Retinal pigment epithelial cell (primary cell): ENCODE measurements at regions not wholly inside any gene's neighbourhood (a gene's known extent, or its start where the extent isn't known, plus 50 kb on each side); places are given as distances from the start of the nearest gene placed in this dataset.

Experiments used
- DNase-seq: peaks from one replicate; pipeline ENCODE4 v3.0.0-alpha.2; 2010; ENCODE audit warnings: low read depth
- H3K4me3 ChIP-seq: 2 replicates; pipeline ENCODE4 v1.5.1; 2011; ENCODE audit warnings: mild to moderate bottlenecking, low read length, control low read depth, moderate library complexity
- TF ChIP-seq, protein P1 (sequence below): conservative IDR thresholded peaks from 2 replicates; pipeline ENCODE4 v1.5.1; 2011; ENCODE audit warnings: low read depth, low read length, control low read depth, inconsistent platforms

DNA sequence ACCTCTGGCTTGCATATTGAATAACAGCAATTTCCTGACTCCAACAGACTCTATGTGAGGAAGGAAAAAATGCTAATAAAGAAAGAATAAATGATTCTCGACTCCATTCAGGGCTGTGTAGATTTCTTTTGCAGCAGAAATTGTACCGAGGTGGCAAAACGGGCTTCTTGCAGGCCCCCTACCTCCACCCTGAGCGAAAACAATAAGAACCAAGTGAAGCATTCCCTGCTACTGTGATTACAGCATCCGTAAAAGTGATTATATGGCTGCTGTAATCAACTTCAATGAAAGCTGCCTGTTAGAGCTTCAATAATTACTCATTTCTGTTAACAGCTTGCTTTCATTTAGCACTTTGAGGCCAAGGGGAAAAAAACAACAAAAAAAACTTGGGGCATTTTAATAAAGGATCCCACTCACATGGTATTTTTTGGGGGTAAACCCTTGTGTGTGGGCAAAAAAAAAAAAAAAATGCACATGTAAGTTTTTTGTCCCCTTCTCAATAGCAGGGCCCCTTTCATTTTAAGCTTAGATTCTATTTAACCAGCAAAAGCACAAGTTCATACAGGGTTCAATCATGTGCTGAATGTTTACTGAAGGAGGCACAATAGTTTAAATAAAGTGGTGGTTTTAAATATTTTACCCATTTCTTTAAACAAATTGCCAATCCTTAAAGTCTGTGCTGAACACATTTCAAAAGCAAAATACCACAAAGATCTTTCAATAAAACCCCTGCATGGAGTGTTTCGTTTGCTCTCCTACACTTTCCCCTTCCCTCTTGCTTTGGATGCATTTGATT, 271.6 kb downstream of the LMO4 start:
- no peak overlapping the region for H3K4me3 ChIP-seq
- TF ChIP-seq, protein P1, sequence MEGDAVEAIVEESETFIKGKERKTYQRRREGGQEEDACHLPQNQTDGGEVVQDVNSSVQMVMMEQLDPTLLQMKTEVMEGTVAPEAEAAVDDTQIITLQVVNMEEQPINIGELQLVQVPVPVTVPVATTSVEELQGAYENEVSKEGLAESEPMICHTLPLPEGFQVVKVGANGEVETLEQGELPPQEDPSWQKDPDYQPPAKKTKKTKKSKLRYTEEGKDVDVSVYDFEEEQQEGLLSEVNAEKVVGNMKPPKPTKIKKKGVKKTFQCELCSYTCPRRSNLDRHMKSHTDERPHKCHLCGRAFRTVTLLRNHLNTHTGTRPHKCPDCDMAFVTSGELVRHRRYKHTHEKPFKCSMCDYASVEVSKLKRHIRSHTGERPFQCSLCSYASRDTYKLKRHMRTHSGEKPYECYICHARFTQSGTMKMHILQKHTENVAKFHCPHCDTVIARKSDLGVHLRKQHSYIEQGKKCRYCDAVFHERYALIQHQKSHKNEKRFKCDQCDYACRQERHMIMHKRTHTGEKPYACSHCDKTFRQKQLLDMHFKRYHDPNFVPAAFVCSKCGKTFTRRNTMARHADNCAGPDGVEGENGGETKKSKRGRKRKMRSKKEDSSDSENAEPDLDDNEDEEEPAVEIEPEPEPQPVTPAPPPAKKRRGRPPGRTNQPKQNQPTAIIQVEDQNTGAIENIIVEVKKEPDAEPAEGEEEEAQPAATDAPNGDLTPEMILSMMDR: no peak
- DNase-seq: no peak

DNA sequence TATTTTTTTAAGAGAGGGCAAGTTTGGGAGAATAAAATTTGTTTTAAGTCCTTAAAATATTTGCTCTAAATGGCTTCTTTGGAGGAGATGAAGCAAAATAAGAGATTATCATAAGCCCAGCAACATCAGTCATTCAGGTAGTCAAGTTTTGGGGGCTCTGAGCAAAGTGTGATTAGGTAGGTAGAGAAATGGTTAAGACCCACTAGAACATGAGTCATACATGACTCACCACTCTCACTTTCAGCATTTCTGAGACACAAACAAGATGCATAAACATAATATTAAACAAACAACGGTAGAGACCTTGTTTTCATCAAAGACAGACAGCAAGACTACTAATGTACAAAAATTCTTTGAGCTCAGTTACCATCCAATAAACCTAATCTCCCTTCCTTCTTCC, 272.2 kb downstream of the LMO4 start:
- H3K4me3 ChIP-seq: no peak overlapping the region
- DNase-seq: no peak
- TF ChIP-seq, protein P1: no peak

DNA sequence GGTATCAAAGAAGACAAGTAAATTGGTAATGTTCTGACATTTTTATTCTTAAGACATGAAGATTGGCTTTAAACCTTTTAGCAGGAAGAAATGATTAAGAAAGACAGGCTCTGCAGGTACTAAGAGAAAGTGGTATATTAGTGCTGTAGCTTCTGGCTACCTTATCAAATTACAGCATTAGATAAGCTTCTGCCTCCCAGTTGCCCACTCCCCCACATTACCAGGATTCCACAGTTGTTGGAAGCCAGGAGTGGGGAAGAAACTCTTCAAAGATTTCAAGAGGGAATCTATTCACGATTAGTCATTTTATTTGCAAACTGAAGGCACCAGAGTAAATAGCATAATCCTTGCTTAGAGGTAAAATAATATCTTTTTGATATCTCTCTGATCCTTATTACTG, 274.9 kb downstream of the LMO4 start:
- TF ChIP-seq, protein P1: no peak
- no peak overlapping the region for H3K4me3 ChIP-seq
- DNase-seq: no peak

DNA sequence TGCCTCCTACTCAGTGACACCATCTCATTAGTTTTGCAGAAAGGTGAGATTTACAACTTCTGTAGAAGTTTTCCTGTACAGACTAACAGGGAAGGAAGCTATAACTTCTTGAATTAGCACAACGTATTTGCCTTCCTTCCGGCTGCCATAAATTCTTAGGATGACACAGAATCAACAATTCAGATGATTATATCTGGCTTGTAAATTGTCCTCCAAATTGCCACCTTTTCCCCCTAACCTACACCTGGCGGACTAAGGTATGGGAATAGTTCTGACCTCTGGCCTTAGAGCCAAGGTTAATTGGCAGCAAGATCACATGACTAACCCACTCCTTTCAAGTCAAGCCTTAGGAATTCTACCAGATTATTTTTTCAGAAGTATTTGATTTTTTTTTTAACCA, 284.3 kb downstream of the LMO4 start:
- H3K4me3 ChIP-seq: no peak overlapping the region
- DNase-seq: no peak
- TF ChIP-seq, protein P1: no peak

DNA sequence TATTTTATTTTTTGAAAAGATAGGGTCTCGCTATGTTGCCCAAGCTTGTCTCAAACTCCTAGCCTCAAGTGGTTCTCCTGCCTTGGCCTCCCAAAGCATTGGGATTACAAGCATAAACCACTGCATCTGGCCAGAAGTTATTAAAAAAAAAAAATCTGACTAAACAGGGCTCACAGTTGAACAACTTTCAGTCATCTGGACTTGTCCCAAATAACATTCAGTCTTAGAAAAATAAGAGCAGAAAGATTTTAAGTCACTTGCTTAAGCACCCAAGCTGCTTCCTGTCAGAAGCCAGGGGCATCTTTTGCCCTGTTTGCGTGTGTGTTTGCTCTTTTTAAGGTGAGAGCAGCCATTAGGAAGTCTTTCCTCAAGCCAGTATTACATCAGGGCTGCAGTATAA, 286.8 kb downstream of the LMO4 start:
- DNase-seq: no peak
- TF ChIP-seq, protein P1: no peak

DNA sequence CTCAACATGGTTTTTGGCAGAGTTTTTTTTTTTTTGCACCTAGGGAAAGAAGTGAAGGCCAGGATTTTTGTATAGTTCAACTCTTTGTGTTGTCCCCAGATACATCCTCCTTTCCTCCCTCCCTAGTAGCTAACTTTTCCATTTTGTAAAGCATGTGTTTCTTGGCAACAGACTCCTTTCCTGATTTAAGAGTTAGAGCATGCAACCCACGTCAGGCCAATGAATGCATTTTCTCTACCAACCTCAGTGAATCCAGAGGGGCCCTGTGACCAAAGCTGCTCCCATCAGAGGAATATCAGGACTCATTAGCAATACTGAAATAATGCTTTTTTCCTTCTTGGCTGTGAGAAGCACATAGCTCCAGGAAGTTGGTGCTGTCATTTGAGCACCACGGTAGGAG, 287.2 kb downstream of the LMO4 start:
- H3K4me3 ChIP-seq: no peak overlapping the region
- DNase-seq: no peak
- TF ChIP-seq, protein P1: no peak

More for the DNA sequence above, 286.8 kb downstream of the LMO4 start:
- no peak overlapping the region for H3K4me3 ChIP-seq

DNA sequence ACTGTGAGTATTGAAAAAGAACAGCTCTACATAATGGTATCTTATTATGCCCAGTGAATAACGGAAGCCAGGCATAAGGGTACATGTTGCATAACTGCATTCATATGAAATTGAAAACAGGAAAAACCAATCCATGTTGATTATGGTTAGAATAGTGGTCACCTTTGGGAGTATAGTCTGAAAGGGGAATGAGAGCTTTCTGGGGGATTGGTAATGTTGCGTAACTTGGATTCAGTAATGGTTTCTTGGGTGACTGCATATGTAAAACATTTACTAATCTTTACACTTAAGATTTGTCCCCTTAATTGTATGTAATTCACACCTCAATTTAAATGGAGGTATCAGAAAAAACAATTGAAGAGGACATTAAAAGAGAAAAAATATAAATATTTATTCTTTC, 292.1 kb downstream of the LMO4 start:
- DNase-seq: no peak
- no peak overlapping the region for H3K4me3 ChIP-seq
- TF ChIP-seq, protein P1: no peak
